Smooth muscle cell (in vitro differentiated cells): ENCODE measurements at regions not wholly inside any gene's neighbourhood (a gene's known extent, or its start where the extent isn't known, plus 50 kb on each side); places are given as distances from the start of the nearest gene placed in this dataset.
A peak's percentile ranks its signal among the peaks of the same experiment; 100 is the strongest.

ENCODE experiments used
- DNase-seq: peaks from one replicate; lab custom pipeline; 2025; ENCODE audit not compliant: unreplicated experiment; lab: John Stamatoyannopoulos, UW
- H2AFZ ChIP-seq: fragments of 200-600 bp; sonication (generic); 2 replicates; pipeline ENCODE4 v1.6.0; 2016; ENCODE audit warnings: antibody characterized with exemption, low read depth, mild to moderate bottlenecking
- H3F3A ChIP-seq: fragments of 200-600 bp; sonication (generic); 2 replicates; pipeline ENCODE4 v1.6.0; 2017; ENCODE audit warnings: antibody characterized with exemption, low read depth
- H3K27ac ChIP-seq: fragments of 200-600 bp; sonication (generic); 2 replicates; pipeline ENCODE4 v1.5.1; 2016; ENCODE audit warnings: low read depth, mild to moderate bottlenecking
- H3K27me3 ChIP-seq: fragments of 200-600 bp; sonication (generic); 2 replicates; pipeline ENCODE4 v1.6.1; 2016; ENCODE audit warnings: low read depth, mild to moderate bottlenecking
- H3K36me3 ChIP-seq: fragments of 200-600 bp; sonication (generic); 2 replicates; pipeline ENCODE4 v1.5.1; 2016; ENCODE audit warnings: low read depth
- H3K4me1 ChIP-seq: fragments of 200-600 bp; sonication (generic); 2 replicates; pipeline ENCODE4 v1.5.1; 2016; ENCODE audit warnings: low read depth
- H3K4me2 ChIP-seq: fragments of 200-600 bp; sonication (generic); 2 replicates; pipeline ENCODE4 v1.6.0; 2016; ENCODE audit warnings: mild to moderate bottlenecking
- H3K4me3 ChIP-seq: fragments of 200-600 bp; sonication (generic); 2 replicates; pipeline ENCODE4 v1.5.1; 2016; ENCODE audit warnings: mild to moderate bottlenecking
- H3K79me2 ChIP-seq: fragments of 200-600 bp; sonication (generic); 2 replicates; pipeline ENCODE4 v1.6.0; 2016; ENCODE audit warnings: low read depth, mild to moderate bottlenecking
- H3K9ac ChIP-seq: fragments of 200-600 bp; sonication (generic); 2 replicates; pipeline ENCODE4 v1.6.0; 2016; ENCODE audit warnings: low read depth
- H3K9me3 ChIP-seq: fragments of 200-600 bp; sonication (generic); replicated peaks from 2 replicates; pipeline ENCODE4 v1.5.1; 2016; ENCODE audit warnings: low read depth
- H4K20me1 ChIP-seq: fragments of 200-600 bp; sonication (generic); 2 replicates; pipeline ENCODE4 v1.6.0; 2016; ENCODE audit warnings: low read depth
- WGBS: methylation state at CpG from one replicate; pipeline ENCODE4 v1.1.7; 2016; ENCODE audit warnings: low lambda C conversion rate; 5-methylcytosine and 5-hydroxymethylcytosine counted together
- TF ChIP-seq, protein P1 (sequence below): fragments of 200-600 bp; sonication (generic); IDR thresholded peaks from 2 replicates; pipeline ENCODE4 v1.5.1; 2017; ENCODE audit warnings: borderline replicate concordance, mild to moderate bottlenecking, antibody characterized with exemption; ENCODE audit not compliant: insufficient read depth, poor library complexity, severe bottlenecking

GRCh38 chr3:59576606-59577005 is 526.8 kb upstream of the CFAP20DC start:
- H3K4me3 ChIP-seq = no peak overlapping the region
- no peaks in the 10 kb centered on the region for H3K4me1 ChIP-seq
- no peaks in the 10 kb centered on the region for H3K36me3 ChIP-seq
- H3K79me2 ChIP-seq = no peaks in the 10 kb centered on the region
- no peaks in the 10 kb centered on the region for H3K9me3 ChIP-seq
- H4K20me1 ChIP-seq = no peaks in the 10 kb centered on the region
- H3K27ac ChIP-seq = no peak overlapping the region
- WGBS = 76% methylated on average over 3 of the region's 3 CpGs
- H3F3A ChIP-seq = no peaks in the 10 kb centered on the region
- no peak overlapping the region for H3K4me2 ChIP-seq
- no peak for DNase-seq
- TF ChIP-seq, protein P1, sequence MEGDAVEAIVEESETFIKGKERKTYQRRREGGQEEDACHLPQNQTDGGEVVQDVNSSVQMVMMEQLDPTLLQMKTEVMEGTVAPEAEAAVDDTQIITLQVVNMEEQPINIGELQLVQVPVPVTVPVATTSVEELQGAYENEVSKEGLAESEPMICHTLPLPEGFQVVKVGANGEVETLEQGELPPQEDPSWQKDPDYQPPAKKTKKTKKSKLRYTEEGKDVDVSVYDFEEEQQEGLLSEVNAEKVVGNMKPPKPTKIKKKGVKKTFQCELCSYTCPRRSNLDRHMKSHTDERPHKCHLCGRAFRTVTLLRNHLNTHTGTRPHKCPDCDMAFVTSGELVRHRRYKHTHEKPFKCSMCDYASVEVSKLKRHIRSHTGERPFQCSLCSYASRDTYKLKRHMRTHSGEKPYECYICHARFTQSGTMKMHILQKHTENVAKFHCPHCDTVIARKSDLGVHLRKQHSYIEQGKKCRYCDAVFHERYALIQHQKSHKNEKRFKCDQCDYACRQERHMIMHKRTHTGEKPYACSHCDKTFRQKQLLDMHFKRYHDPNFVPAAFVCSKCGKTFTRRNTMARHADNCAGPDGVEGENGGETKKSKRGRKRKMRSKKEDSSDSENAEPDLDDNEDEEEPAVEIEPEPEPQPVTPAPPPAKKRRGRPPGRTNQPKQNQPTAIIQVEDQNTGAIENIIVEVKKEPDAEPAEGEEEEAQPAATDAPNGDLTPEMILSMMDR = no peak
- H3K27me3 ChIP-seq = no peaks in the 10 kb centered on the region
- H3K9ac ChIP-seq = no peak overlapping the region
- H2AFZ ChIP-seq = no peak overlapping the region

DNA sequence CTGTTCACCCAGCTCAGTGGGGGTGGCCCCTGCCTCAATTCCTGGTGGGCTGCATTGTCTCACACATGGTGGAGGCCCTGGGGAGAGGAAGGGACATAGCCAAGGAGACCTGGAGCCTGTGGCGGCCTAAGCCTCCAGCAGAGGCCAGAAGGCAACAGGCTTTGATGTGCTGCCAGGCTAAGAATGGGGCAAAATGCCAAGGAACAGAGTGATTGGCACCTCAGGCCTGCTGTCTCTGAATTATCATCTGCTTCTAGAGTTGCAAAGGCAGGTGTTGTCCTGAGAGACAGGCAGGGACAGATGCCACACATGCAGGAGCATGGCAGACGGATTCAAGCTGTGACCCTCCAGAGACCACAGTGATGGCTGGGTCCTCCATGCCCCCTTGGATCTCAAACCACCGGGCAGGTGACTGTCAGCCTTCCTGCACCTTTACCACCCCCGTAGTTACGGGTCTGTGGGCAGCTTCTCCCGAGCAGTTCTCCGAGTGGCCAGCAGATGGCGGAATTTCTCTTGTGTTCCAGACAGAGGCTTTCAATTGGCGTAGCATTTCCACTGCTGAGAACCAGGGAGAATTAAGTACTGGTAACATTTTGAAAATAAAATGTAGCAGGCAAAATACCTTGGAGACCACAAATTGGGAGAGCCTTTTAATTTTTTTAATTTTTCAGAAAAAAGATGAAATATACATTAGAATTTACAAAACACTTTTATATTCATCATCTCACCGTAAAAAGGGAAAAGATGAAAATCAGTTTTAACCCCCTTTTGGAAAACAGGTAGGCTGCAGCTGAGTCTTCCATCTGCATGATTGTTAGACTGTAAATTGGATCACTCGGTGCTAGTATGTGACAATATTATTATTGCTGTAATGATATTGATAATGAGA is 525.5 kb upstream of the CFAP20DC start:
- Histone ChIP-seq H4K20me1 (no peaks in the 10 kb centered on the region), H3K27ac (no peak overlapping the region), H3K27me3 (no peaks in the 10 kb centered on the region), H3K4me3 (no peak overlapping the region), H3F3A (no peaks in the 10 kb centered on the region), H3K4me1 (no peaks in the 10 kb centered on the region), H3K4me2 (no peak overlapping the region), H3K79me2 (no peaks in the 10 kb centered on the region), H3K36me3 (no peaks in the 10 kb centered on the region), H3K9me3 (no peaks in the 10 kb centered on the region), H2AFZ (no peak overlapping the region), H3K9ac (no peak overlapping the region)
- TF ChIP-seq, protein P1 = peak; percentile 99
- 24% methylated on average over 11 of the region's 11 CpGs for WGBS
- DNase-seq = peak; percentile 45

GRCh38 chr3:59573911-59574310 is 524.1 kb upstream of the CFAP20DC start:
- no peak overlapping the region for H3K27ac ChIP-seq
- H3K4me2 ChIP-seq = no peak overlapping the region
- H2AFZ ChIP-seq = no peak overlapping the region
- no peaks in the 10 kb centered on the region for H4K20me1 ChIP-seq
- H3K9me3 ChIP-seq = no peaks in the 10 kb centered on the region
- no peak overlapping the region for H3K9ac ChIP-seq
- no peaks in the 10 kb centered on the region for H3F3A ChIP-seq
- H3K36me3 ChIP-seq = no peaks in the 10 kb centered on the region
- 80% methylated on average over 4 of the region's 4 CpGs for WGBS
- no peak overlapping the region for H3K4me3 ChIP-seq
- DNase-seq = no peak
- TF ChIP-seq, protein P1 = no peak
- H3K79me2 ChIP-seq = no peaks in the 10 kb centered on the region
- no peaks in the 10 kb centered on the region for H3K27me3 ChIP-seq
- H3K4me1 ChIP-seq = no peaks in the 10 kb centered on the region

DNA sequence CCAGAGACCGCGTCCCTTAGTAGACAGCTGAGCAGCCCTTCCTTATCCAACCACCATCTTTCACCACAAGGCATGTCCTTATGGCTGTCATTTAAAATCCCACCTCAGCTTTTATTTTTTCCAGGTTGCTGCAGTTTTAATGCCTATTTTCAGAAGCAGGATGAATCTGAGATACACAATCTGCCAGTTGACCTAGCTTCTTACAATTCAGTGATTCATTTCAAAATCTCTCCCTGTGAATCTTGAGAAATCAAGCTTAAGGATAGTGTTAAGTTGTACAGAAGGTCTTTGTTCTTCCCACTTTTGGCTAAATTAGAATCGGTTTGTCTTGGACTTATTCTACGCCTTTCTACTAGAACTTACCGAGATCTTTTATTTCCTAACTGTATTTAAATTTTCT is 522.3 kb upstream of the CFAP20DC start:
- H2AFZ ChIP-seq = no peak overlapping the region
- no peaks in the 10 kb centered on the region for H3K27me3 ChIP-seq
- H3K9ac ChIP-seq = no peak overlapping the region
- no peaks in the 10 kb centered on the region for H3F3A ChIP-seq
- no peak overlapping the region for H3K4me3 ChIP-seq
- no peaks in the 10 kb centered on the region for H3K4me1 ChIP-seq
- no peak for DNase-seq
- no peaks in the 10 kb centered on the region for H3K36me3 ChIP-seq
- no peaks in the 10 kb centered on the region for H4K20me1 ChIP-seq
- no peaks in the 10 kb centered on the region for H3K9me3 ChIP-seq
- H3K79me2 ChIP-seq = no peaks in the 10 kb centered on the region
- TF ChIP-seq, protein P1 = no peak
- whole genome bisulfite sequencing = 88% methylated on average over 5 of the region's 5 CpGs
- H3K4me2 ChIP-seq = no peak overlapping the region
- no peak overlapping the region for H3K27ac ChIP-seq
